PFSK-1 (cell line): ENCODE measurements at regions not wholly inside any gene's neighbourhood (a gene's known extent, or its start where the extent isn't known, plus 50 kb on each side); places are given as distances from the start of the nearest gene placed in this dataset.

ENCODE experiments used
- FOXP2 ChIP-seq: optimal IDR thresholded peaks from 2 replicates; pipeline ENCODE3; 2011; ENCODE audit warnings: borderline replicate concordance, control low read depth, inconsistent platforms; ENCODE audit not compliant: insufficient read depth; ENCODE audit errors: extremely low read length, extremely low read depth
- SIN3A ChIP-seq: IDR thresholded peaks from 2 replicates; pipeline ENCODE4 v1.6.1; 2012; ENCODE audit warnings: mild to moderate bottlenecking, low read length, moderate library complexity, borderline replicate concordance; ENCODE audit not compliant: insufficient read depth
- TAF1 ChIP-seq: IDR thresholded peaks from 2 replicates; pipeline ENCODE4 v1.6.1; 2012; ENCODE audit warnings: low read length, control low read depth, borderline replicate concordance; ENCODE audit not compliant: insufficient read depth
- TF ChIP-seq, protein P1 (sequence below), 2 experiments: IDR thresholded peaks; 2 replicates each; pipeline versions ENCODE4 v1.6.1 to v1.8.0; 2011 to 2012; ENCODE audit warnings: low read depth in 2 of 2, low read length in 2 of 2, control low read depth in 1 of 2, inconsistent platforms in 1 of 2, mild to moderate bottlenecking in 1 of 2, moderate library complexity in 1 of 2; ENCODE audit not compliant: insufficient read depth in 1 of 2

DNA sequence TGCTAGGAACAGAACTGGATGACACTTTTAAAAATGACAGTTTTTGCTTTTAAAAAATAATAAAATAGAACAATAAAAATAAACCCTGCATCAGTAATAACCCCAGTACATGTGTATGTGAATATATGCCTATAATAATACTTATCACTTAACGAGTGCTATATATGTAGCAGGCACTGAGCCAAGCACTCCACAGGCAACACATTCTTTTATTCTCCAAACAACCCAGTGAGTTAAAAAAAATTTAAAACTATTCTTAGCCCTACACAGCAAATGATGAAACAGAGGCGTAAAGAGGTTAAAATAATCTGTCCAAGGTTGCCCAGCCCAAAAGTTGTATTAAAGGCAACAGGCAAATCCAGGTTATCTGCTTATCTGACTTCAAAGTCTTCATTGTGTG lies 124.5 kb upstream of the SMIM23 start:
- no peak for TF ChIP-seq SIN3A
- TF ChIP-seq, protein P1, sequence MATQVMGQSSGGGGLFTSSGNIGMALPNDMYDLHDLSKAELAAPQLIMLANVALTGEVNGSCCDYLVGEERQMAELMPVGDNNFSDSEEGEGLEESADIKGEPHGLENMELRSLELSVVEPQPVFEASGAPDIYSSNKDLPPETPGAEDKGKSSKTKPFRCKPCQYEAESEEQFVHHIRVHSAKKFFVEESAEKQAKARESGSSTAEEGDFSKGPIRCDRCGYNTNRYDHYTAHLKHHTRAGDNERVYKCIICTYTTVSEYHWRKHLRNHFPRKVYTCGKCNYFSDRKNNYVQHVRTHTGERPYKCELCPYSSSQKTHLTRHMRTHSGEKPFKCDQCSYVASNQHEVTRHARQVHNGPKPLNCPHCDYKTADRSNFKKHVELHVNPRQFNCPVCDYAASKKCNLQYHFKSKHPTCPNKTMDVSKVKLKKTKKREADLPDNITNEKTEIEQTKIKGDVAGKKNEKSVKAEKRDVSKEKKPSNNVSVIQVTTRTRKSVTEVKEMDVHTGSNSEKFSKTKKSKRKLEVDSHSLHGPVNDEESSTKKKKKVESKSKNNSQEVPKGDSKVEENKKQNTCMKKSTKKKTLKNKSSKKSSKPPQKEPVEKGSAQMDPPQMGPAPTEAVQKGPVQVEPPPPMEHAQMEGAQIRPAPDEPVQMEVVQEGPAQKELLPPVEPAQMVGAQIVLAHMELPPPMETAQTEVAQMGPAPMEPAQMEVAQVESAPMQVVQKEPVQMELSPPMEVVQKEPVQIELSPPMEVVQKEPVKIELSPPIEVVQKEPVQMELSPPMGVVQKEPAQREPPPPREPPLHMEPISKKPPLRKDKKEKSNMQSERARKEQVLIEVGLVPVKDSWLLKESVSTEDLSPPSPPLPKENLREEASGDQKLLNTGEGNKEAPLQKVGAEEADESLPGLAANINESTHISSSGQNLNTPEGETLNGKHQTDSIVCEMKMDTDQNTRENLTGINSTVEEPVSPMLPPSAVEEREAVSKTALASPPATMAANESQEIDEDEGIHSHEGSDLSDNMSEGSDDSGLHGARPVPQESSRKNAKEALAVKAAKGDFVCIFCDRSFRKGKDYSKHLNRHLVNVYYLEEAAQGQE (IDR thresholded peaks at IDR 0.05; ENCODE audit: insufficient read depth in 1 of 2, low read depth in 2 of 2, low read length in 2 of 2) = no peak
- no peak for TF ChIP-seq FOXP2
- no peak for TF ChIP-seq TAF1
